ENCODE measurements at regions not wholly inside any gene's neighbourhood (a gene's known extent, or its start where the extent isn't known, plus 50 kb on each side); places are given as distances from the start of the nearest gene placed in this dataset.

DNA sequence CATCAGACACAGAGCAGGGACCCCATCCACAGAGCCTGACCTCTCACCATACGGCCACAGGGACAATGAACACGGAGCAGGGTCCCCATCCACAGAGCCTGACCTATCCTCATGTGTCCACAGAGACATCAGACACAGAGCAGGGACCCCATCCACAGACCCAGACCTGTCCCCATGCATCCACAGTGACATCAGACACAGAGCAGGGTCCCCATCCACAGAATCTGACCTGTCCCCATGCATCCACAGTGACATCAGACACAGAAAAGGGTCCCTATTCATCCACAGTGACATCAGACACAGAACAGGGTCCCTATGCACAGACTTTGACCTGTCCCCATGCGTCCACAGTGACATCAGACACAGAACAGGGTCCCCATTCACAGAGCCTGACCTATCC, 325.1 kb upstream of the RAB6C start:
- no peak for DNase-seq

DNA sequence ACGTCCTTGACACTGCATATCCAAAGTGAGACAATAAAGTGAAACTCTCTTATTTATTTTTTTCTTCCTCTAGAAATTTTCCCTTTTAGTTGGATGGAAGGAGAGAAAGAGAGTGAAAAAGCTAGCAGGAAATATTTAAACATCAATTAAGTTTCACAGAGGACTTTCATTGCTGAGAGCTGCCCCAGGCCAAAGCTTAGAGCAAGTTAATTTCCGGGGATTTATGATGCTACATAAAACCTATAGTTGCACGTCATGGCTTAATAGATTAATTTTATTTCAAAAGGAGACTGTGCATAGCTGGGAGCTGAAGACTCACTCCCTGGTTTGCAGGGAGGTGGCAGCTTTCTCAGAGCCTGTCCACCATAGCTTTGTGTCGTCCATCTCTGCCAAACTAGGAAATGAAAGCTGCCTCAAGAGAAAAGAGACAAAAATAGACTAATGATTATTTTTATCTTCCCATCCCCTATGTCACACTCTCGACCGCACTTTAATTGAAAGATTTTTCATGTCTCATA, 323.3 kb upstream of the RAB6C start:
- no peak for DNase-seq

DNA sequence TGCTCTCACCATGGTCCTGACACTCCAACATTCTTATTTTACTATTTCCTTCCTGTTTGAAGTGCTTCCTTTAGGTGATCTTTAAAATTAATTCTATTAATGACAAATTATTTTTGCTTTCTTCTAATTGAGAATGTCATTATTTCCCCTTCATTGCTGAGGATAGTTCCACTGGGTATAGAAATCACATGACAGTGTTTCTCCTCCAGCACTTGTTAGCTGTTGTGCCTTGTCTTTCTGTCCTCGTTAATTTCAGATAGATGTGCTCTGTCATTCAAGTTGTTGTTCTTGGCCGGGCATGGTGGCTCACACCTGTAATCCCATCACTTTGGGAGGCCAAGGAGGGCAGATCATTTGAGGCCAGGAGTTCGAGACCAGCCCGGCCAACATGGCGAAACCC, 321.0 kb upstream of the RAB6C start:
- no peak for DNase-seq

DNA sequence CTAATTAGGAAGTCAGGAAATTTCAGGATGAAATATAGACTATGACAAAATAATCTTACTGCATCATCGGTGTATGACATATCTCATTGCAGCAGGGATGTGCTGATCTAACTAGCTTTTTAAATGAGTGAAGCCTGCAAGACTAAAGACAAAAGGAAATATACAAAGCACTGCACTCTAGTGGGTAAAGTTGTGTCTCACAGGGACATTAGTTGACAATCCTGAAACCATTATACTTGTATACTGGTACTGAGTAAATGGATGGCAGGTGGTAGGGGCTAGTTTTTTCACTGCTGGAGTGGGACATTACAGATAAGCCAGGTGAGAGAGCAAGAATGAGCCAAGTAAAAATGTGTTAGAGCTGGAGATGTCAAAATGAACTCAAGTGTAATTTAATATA, 317.5 kb upstream of the RAB6C start:
- DNase-seq, result peak; percentile 27

DNA sequence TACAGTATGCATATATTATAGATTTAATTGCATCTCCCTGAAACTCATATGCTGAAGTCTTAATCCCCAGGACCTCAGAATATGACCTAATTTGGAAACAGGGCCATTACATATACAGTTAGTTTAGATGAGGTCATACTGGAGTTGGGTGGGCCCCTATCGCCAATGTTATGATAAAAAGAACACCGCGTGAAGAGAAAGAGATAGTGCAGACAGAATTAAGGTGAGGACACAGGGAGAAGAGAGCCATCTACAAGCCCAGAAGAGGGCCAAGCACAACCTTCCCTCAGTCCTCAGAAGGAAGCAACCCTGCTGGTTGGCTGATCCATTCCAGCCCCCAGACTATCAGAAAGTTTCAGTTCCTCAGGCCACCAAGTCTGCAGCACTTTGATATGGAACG, 311.9 kb upstream of the RAB6C start:
- DNase-seq, result no peak

DNA sequence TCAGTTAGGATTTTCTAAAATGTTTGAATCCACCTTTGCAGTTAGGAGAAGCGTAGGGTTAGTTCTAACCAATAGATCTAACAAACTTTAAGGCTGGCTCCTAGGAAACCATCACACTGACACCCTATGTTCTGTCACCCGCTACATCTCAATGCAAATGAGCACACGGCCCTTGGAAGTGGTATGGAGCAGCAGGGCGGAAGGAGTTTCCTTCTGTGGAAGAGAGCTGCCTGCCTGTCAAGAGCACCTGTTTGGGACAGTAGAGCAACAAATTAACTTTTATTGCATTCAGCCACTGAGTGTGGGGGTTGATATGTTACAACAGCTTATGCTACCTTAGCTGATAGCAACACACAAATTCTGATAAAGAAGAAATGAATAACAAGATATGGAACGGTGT, 306.9 kb upstream of the RAB6C start:
- no peak for DNase-seq

DNA sequence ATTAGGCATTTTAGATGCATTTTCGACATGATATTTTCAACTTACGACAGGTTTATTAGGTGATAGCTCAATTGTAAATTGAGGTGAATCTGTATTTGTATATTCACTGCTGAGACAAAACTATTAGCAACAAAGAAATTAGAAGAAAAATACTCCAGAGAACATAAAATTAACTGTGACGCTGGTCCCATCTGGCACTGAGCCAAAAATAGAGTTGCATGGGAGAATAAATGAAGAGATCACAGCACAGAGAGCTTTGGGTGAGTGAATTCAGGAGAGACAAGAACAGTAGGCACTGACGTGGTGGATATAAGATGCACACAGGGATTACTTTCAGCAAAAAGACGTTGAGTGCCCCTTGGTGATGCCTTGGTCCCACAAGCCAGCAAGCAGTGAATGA, 306.2 kb upstream of the RAB6C start:
- DNase-seq, result no peak

DNA sequence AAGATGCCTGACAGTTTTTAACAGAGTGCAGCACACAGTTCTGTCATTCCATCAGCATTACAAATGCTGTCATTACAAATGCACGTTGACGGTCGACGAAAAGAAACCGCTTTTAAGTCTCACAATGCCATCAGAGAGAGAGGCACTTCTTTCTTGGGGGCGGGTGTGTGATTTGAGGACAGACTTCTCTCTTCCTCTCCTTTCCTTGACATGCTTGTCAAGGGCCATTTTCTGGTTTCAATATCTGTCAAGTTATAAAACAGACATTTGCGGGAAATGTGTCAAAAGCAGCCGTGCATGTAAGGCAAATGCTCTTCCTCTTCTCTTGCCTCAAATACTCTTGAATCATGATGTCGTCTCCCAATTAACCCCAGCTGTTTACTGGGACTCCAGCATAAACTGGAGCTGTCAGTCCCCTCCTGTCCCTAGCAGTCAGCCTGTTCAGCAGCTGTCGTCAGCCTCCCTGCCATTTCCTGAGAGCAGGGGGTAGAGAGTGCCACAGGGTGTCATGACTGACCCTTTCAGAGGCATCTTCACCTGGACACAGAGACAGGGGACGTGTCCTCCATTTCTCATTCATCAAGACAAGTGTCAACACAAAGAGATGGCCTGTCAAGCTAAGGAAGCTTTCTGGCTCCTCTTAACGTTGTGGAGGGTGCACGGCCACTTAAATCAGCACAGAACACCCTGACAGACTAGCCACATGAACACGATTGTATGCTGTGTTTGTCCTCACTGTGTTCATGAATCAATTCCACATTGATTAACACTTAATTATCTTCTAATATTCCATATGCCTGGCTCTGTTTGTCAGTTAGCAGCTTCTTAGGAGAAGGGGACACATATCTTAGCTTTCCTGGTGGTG, 305.4 kb upstream of the RAB6C start:
- DNase-seq, result peak; percentile 9

DNA sequence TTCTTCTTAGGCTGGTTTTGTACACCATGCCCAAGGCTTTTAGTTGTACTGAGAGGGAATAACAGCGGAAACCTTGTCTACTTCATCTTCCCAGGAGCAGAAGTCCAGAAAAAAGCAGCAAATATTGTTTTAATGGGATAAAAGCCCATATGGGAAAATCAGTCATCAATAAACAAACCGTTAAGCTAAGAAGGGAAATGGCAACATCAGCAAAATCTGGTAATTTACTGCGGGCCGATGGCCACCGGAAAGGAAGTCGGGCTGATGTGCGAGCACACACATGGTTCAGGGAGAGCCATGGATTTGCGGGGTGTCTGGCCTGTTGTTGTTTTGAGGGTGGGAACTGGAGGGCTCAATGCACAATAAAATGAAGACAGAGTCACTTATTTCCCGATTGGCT, 300.7 kb upstream of the RAB6C start:
- no peak for DNase-seq

DNA sequence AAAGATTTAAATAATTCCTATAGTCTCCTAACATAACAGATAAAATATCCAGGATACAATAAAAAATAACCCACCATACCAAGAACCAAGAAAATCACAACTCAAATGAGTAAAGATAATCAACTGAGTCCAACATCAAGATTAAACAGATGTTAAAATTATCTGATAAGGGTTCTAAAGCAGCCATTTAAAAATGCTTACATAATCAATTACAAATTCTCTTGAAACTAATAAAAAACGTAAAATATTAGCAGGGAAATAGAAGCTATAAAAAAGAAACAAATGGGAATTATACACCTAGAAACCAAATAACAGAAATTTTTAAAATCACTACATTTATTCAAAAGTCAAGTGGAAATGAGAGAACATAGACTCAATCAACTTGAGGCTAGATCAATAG, 297.7 kb upstream of the RAB6C start:
- DNase-seq, result no peak

DNA sequence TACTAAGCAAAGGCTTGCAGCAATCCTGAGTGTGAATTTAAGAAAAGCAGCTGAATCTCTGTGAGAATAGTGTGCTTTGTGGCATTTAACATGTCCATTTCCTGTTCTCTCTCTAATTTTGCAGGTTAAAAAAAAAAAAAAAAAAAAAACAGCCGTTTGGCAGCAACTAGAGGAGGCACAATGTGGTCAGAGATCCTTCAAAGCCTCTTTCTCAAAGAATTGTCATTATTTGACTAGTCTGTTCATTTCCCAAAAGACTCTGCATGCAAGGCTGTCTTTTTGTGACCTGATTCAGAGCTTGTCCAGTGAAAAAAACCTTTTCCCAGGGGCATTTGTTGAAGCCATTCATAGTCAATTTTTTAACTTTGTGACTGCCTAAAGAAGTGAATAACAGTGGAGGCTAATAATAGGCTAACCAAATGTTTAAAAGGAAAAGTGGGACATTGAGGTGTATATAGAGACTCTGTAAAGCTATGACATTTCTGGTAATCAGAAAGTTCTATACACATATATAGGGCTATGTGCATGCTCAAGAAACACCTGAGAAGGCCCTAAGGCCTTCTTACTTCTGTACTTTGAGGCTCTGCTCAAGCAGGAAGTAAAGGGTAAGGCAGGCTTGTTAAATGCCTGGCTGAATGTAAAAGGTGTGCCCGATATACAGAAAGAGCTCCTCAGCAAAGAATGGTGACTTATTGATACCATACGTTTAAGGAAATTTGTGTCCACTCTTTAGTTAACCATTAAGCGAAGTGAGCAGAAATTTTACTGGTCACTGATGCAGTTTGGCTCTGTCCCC, 289.6 kb upstream of the RAB6C start:
- DNase-seq, result no peak

DNA sequence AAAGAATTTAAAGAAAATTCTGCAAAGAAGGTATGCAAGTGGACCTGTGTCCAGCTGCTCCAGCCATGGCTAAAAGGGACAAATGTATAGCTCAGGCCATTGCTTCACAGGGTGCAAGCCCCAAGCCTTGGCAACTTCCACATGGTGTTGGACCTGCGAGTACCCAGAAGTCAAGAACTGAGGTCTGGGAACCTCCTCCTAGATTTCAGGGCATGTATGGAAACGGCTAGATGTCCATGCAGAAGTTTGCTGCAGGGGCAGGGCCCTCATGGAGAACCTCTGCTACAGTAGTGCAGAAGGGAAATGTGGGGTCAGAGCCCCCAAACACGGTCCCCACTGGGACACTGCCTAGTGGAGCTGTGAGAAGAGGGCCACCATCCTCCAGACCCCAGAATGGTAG, 284.0 kb upstream of the RAB6C start:
- no peak for DNase-seq

DNA sequence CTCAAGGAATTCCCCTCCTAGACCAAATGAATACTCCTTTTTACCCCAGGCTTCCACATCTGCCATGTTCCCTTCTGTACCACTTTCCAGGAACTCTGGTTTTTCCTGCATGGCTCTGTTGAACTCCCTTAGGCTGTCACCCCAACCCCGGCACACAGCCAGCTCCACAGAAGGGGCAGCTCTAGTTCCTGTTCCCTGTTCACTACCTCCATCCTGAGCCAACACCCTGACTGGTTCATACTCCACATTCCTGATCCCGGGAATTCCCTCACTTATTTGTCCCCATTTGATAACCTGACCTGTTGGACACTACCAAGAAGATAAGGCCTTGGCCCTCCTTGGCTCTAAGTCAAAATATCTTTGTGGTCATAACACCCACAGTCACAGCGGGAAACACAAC, 280.9 kb upstream of the RAB6C start:
- DNase-seq, result no peak

DNA sequence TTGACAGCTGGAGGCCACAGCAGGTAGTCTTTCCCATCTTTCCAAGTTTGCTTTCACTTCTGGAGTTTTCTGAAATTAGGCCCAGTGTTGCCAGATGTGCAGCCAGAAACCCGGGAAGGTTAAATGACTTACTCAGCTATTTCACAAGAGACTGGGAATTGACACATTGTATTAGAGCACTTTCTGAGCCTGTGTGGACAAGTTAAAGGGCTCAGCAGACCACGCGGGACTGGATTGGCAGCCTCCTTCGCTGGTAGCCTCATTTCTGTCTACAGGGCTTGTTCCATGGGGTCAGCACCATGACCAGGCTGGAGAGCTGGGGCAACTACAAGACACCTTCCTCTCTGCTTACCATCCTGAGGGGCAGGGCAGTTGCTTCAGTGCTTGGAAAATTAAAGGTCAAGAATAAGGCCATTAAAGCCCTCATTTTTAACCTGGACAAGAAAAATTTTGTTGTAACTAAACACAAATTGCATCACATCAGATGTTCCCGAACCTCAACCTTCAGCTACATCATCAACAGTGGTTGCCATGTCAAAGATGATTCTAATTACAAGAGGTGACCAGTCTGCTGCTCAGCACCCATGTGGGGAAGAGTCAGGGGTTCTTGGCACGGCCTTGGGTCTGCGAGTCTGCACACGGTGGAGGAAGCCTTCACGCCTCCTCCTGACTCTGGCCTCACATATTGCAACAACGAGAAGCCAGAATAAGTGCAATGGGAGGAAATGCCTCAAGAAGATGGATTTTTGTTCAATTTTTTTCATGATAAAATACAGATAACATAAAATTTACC, 279.5 kb upstream of the RAB6C start:
- no peak for DNase-seq

DNA sequence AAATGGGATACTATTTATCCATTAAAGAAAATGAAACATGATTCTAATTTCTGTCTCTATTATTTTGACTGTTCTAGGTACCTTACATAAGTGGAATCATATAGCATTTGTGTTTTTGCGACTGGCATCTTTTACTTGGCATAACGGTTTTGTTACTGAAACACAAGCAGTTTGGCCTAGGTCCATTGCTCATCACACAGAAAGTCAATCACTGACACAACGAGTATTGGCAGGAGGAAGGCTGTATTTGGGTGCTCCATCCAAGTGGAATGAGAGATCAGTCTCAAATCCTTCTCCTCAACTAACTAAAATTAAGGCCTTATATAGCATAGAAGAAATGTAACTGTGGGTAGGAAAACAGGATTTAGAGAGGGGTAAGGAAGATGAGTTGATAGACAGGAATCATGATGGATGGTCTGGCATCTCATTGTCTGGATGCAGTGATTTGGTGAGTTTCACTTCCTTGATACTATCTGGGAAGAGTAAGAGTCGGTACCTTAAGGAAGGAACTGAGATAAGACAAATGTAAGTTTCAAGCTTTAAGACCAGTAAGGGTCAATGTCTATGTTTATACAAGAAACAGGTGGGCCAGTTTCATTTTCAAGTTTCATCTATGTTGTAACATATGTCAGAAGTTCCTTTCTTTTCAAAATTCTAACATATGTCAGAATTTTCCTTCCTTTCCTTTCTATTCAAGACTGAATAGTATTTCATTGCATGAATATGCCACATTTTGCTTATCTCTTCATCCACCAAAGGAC, 276.9 kb upstream of the RAB6C start:
- no peak for DNase-seq

DNA sequence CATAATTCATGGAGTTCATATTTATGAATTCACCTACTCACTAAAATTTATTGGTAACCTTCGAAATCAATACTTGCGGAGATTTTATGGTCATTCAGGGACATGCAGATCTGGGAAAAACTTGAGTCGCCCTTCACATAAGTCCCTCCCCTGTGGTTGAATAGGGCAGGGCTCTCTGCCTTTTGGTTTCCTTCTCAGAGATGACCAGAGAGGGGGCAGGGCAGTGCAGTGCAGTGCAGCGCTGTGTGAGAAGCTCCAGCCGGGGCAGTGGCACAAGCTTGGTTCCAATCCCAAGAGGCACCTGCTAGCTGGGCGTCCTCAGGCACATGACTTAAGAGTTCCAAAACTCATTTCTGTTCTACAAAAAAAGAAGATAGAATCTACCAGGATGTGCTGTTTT, 274.4 kb upstream of the RAB6C start:
- no peak for DNase-seq

DNA sequence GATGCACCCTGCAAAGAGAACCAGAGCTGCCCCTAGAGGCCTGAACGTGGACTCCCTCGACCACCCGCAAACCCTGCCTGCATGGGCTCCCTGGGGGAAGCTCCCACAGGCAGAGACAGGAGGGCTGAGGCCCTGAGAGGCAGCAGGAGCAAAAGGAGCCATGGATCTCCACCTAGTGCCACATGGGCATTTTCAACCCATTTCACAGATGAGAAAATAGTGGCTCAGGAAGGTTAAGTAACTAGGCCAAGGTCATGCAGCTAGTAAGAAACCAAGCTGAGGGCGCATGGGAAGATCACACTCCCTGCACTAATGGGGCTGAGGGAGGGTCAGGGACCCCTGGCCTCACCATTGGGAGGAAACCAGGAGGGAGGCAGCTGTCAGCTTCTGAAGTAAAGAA, 271.7 kb upstream of the RAB6C start:
- no peak for DNase-seq

DNA sequence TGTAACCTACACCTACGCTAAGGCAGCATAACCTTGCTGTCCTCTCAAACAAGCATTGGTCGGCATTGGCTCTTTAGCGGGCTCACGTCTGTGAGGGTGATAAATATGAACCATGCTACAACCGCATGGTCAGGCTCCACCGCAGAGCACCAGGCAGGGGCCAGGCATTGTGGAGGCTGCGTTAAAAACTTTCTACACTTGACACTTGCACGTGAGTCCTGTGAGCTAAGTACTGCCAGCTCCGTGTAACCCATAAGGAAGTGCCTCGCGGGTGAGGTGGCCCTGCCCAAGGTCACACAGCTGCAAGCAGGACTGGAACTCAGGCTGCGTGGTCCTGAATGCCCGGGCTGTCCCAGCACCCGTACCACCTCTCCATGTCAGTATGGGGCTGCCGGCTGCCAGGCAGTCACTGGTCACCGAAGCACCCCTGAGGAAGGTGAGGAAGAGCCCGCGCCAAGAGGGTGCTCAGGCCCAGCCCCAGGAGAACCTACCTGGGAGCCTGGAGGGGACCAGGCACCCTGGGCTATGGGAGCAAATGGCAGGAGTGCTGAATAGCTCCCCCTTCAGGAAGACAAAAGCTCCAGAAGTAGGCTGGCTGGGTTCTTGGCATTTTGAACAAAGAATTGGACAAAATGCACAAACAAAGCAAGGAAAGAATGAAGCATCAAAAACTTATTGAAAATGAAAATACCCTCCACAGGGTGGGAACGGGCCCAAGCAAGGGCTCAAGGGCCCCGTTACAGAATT, 271.1 kb upstream of the RAB6C start:
- no peak for DNase-seq

DNA sequence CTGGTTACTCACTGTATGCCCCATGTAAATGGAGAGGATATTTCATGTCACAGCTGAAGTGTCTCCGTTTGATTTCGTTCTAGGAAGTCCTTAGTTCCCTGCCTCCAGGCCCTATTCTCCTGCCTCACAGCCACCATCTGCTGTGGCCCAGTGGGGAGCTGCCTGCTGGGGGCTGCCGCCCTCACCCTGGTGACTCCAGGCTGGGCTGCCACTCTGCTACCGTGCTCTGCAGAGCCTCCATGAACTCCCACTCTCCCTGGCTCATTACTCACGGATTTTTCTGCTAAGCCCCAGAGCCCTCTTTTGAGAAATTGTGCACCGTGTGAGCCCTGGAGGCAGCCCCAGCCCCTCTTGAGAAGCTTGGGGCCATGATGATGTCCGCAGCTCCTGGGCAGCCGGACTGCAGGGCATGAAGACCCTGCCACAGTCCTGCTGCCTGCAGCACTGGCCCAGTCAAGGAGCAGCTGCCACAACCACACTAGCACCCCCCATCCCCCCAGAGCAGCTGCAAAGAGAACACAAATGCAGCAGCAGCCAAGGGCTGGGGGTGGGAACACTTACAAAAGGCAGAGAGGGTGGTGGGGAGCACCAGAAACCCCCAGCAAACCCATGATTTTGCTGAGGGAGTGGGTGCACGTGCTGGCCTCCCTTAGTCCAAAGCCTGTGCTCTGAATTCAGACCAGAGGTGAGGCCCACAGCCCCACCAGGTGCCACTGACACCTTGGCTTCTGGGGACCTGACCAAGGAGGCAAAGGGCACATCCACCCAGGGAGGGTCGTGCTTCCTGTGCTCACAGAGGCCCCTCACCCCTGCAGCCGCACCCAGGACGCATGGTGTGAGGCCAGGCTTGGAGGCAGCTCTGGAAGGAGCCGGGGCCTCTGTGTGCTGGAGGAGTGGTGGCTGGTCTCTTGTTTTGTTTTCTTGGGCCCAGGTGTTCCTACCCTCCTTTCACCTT, 270.2 kb upstream of the RAB6C start:
- DNase-seq, result no peak

DNA sequence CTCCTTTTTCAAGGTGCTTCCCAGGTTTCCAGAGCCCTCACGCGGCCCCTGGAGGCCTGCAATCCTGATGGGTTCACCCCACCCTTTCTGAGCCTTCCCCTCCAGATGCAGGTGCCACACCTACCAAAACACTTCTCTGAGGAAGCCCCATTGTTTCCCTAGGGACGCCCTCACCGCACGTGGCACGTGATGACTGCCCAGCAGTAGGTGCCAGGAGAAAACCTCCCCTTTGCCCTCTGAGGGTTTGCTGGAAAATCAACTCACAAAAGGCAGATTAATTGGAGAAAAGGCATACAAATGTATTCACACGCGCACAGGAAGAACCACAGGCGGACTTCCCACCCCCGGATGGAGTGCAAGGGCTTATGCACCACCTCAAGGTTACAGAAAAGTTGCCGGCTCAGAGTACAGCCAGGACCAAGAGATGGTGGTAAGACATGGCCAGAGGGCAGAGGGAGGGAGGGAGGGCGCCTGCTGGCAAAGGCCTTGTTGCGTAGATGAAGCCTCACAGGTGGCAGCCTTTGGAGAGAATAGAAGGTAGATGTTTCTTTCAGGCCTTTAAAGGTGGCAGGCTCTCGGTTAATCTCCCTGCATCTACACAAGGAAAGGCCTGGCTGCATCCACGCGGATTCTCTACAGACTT, 269.4 kb upstream of the RAB6C start:
- DNase-seq, result peak; percentile 43

All from NCI-H510A treated with DMSO at 0.1 percent for 48 hours (cell line).